ENCODE measurements at regions not wholly inside any gene's neighbourhood (a gene's known extent, or its start where the extent isn't known, plus 50 kb on each side); places are given as distances from the start of the nearest gene placed in this dataset.
"Not testable (repeated sequence)": the region's sequence is repeated elsewhere in the genome, so short reads cannot be mapped to it uniquely, and the experiment has no call there.

- DNase-seq, result no peak
Measured at GRCh38 chr1:83064589-83065242, 934.2 kb downstream of the TTLL7 start.

- DNase-seq, result no peak
Measured at GRCh38 chr1:83060651-83061390, 938.1 kb downstream of the TTLL7 start.

GRCh38 chr1:83060221-83060620 is 938.7 kb downstream of the TTLL7 start:
- DNase-seq, result no peak

- no peak for DNase-seq
Measured at GRCh38 chr1:83058327-83058726, 940.6 kb downstream of the TTLL7 start.

- DNase-seq, result no peak
Measured at GRCh38 chr1:83055391-83056170, 943.4 kb downstream of the TTLL7 start.

GRCh38 chr1:83053446-83053845 is 945.5 kb downstream of the TTLL7 start:
- no peak for DNase-seq

- no peak for DNase-seq
Measured at GRCh38 chr1:83052865-83053264, 946.1 kb downstream of the TTLL7 start.

GRCh38 chr1:83051053-83051452 is 947.9 kb downstream of the TTLL7 start:
- DNase-seq, result not testable (repeated sequence)

GRCh38 chr1:83043244-83043643 is 955.7 kb downstream of the TTLL7 start:
- DNase-seq, result no peak

GRCh38 chr1:83039091-83039490 is 959.8 kb downstream of the TTLL7 start:
- not testable (repeated sequence) for DNase-seq

GRCh38 chr1:83034851-83035250 is 964.1 kb downstream of the TTLL7 start:
- DNase-seq, result no peak

GRCh38 chr1:83033682-83034081 is 965.2 kb downstream of the TTLL7 start:
- DNase-seq, result no peak

- DNase-seq, result no peak
Measured at GRCh38 chr1:83029916-83030315, 969.0 kb downstream of the TTLL7 start.

- DNase-seq, result no peak
Measured at GRCh38 chr1:83029050-83029449, 969.9 kb downstream of the TTLL7 start.

GRCh38 chr1:83028467-83028866 is 970.5 kb downstream of the TTLL7 start:
- DNase-seq, result no peak

- no peak for DNase-seq
Measured at GRCh38 chr1:83027511-83027910, 971.4 kb downstream of the TTLL7 start.

GRCh38 chr1:83026745-83027144 is 972.2 kb downstream of the TTLL7 start:
- no peak for DNase-seq

- DNase-seq, result no peak
Measured at GRCh38 chr1:83024251-83024767, 974.6 kb downstream of the TTLL7 start.

- no peak for DNase-seq
Measured at GRCh38 chr1:83023212-83023611, 975.7 kb downstream of the TTLL7 start.

GRCh38 chr1:83022206-83022605 is 976.7 kb downstream of the TTLL7 start:
- no peak for DNase-seq

GRCh38 chr1:83017701-83018100 is 981.2 kb downstream of the TTLL7 start:
- DNase-seq, result no peak

- no peak for DNase-seq
Measured at GRCh38 chr1:83017276-83017675, 981.7 kb downstream of the TTLL7 start.

- no peak for DNase-seq
Measured at GRCh38 chr1:83016354-83016849, 982.5 kb downstream of the TTLL7 start.

Data from DMS79 treated with DMSO at 0.1 percent for 48 hours (cell line).